ENCODE measurements at regions not wholly inside any gene's neighbourhood (a gene's known extent, or its start where the extent isn't known, plus 50 kb on each side); places are given as distances from the start of the nearest gene placed in this dataset.

- TF ChIP-seq CTCF (IDR thresholded peaks at IDR 0.05) (no peak), POLR2A (IDR thresholded peaks at IDR 0.05) (no peak)
Measured at GRCh38 chr3:194061421-194062030, 74.4 kb upstream of the HES1 start.
